PC-9 (cell line): ENCODE measurements at regions not wholly inside any gene's neighbourhood (a gene's known extent, or its start where the extent isn't known, plus 50 kb on each side); places are given as distances from the start of the nearest gene placed in this dataset.

ENCODE experiments used
- BruUV-seq: library from RNA; stranded (reverse); fragments of 400-500 nt; replicated peaks from 2 replicates; lab custom pipeline; 2021; lab: Mats Ljungman, UMichigan
- CTCF ChIA-PET: fragments of 300-600 bp; sonication (Branson Sonifier 250); formaldehyde crosslinking; loops from one replicate; lab custom pipeline; 2022; ENCODE audit warnings: antibody characterized with exemption; lab: Charles Lee
- POLR2A ChIA-PET: fragments of 300-600 bp; sonication (Branson Sonifier 250); formaldehyde crosslinking; loops from one replicate; lab custom pipeline; 2022; ENCODE audit warnings: antibody characterized with exemption; ENCODE audit not compliant: unreplicated experiment; lab: Charles Lee
- DNase-seq, 2 experiments: peaks; one replicate each; pipeline versions ENCODE4 v3.0.0 to v3.0.0-alpha.2; 2015 to 2022; ENCODE audit warnings: mixed read lengths in 1 of 2
- H2AFZ ChIP-seq: fragments of 200-600 bp; sonication (generic); 2 replicates; pipeline ENCODE4 v1.8.1; 2017; ENCODE audit warnings: antibody characterized with exemption
- H3F3A ChIP-seq: fragments of 200-600 bp; sonication (generic); 2 replicates; pipeline ENCODE4 v1.8.1; 2017; ENCODE audit warnings: antibody characterized with exemption, mild to moderate bottlenecking, low read depth; ENCODE audit not compliant: insufficient read depth
- H3K27ac ChIP-seq: fragments of 200-600 bp; sonication (generic); 2 replicates; pipeline ENCODE4 v1.6.1; 2016; ENCODE audit warnings: mixed run types
- H3K27me3 ChIP-seq: fragments of 200-600 bp; sonication (generic); 2 replicates; pipeline ENCODE4 v1.6.1; 2016; ENCODE audit warnings: low read depth, mixed run types; ENCODE audit not compliant: insufficient read depth
- H3K36me3 ChIP-seq: fragments of 200-600 bp; sonication (generic); 2 replicates; pipeline ENCODE4 v1.6.1; 2016; ENCODE audit warnings: low read depth, mixed run types
- H3K4me1 ChIP-seq: fragments of 200-600 bp; sonication (generic); replicated peaks from 2 replicates; pipeline ENCODE4 v1.6.1; 2016; ENCODE audit warnings: mixed run types; ENCODE audit not compliant: insufficient read depth
- H3K4me2 ChIP-seq: fragments of 200-600 bp; sonication (generic); 2 replicates; pipeline ENCODE4 v1.6.1; 2017; ENCODE audit warnings: mixed run types
- H3K4me3 ChIP-seq: fragments of 200-600 bp; sonication (generic); 2 replicates; pipeline ENCODE4 v1.6.1; 2016; ENCODE audit warnings: mixed run types
- H3K79me2 ChIP-seq: fragments of 200-600 bp; sonication (generic); 2 replicates; pipeline ENCODE4 v1.6.1; 2017; ENCODE audit warnings: low read depth, mixed run types
- H3K9me2 ChIP-seq: fragments of 200-600 bp; sonication (generic); 2 replicates; pipeline ENCODE4 v1.8.1; 2017; ENCODE audit warnings: mild to moderate bottlenecking; ENCODE audit not compliant: insufficient read depth
- H3K9me3 ChIP-seq: fragments of 200-600 bp; sonication (generic); 2 replicates; pipeline ENCODE4 v1.8.1; 2016; ENCODE audit warnings: low read depth; ENCODE audit not compliant: insufficient read depth
- H4K20me1 ChIP-seq: fragments of 200-600 bp; sonication (generic); 2 replicates; pipeline ENCODE4 v1.8.1; 2017; ENCODE audit not compliant: insufficient read depth
- EZH2 ChIP-seq: fragments of 200-600 bp; sonication (generic); IDR thresholded peaks from 2 replicates; pipeline ENCODE4 v1.8.0; 2017; ENCODE audit warnings: antibody characterized with exemption, low read depth
- intact Hi-C: fragments of 100-400 bp; cut with micrococcal nuclease; formaldehyde crosslinking; loops from one replicate; pipeline ENCODE4 v1.10.0; 2022; ENCODE audit not compliant: unreplicated experiment
- TF ChIP-seq, protein P1 (sequence below): fragments of 200-600 bp; sonication (generic); conservative IDR thresholded peaks from 2 replicates; pipeline ENCODE4 v1.6.1; 2017; ENCODE audit warnings: mixed run types, antibody characterized with exemption, mild to moderate bottlenecking, moderate library complexity

- H3K79me2 ChIP-seq = no peaks in the 10 kb centered on the region
- BruUV-seq = no TSS peak
- no peak overlapping the region for H3K4me2 ChIP-seq
- no peak for DNase-seq
- H3K9me2 ChIP-seq = no peaks in the 10 kb centered on the region
- TF ChIP-seq EZH2 = no peak
- TF ChIP-seq, protein P1, sequence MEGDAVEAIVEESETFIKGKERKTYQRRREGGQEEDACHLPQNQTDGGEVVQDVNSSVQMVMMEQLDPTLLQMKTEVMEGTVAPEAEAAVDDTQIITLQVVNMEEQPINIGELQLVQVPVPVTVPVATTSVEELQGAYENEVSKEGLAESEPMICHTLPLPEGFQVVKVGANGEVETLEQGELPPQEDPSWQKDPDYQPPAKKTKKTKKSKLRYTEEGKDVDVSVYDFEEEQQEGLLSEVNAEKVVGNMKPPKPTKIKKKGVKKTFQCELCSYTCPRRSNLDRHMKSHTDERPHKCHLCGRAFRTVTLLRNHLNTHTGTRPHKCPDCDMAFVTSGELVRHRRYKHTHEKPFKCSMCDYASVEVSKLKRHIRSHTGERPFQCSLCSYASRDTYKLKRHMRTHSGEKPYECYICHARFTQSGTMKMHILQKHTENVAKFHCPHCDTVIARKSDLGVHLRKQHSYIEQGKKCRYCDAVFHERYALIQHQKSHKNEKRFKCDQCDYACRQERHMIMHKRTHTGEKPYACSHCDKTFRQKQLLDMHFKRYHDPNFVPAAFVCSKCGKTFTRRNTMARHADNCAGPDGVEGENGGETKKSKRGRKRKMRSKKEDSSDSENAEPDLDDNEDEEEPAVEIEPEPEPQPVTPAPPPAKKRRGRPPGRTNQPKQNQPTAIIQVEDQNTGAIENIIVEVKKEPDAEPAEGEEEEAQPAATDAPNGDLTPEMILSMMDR = no peak
- H3K4me3 ChIP-seq = no peak overlapping the region
- no peak overlapping the region for H3K27ac ChIP-seq
- POLR2A ChIA-PET = no interaction called here
- H3K4me1 ChIP-seq = 0 out of 2 replicates have a peak, but pooled peaks cover 5% of the 10 kb centered on the region
- H4K20me1 ChIP-seq = no peaks in the 10 kb centered on the region
- no peaks in the 10 kb centered on the region for H3F3A ChIP-seq
- no peaks in the 10 kb centered on the region for H3K27me3 ChIP-seq
- H3K36me3 ChIP-seq = no peaks in the 10 kb centered on the region
- CTCF ChIA-PET = no interaction called here
- H2AFZ ChIP-seq = no peak overlapping the region
- intact Hi-C loops = no loop called here
- H3K9me3 ChIP-seq = no peaks in the 10 kb centered on the region; the same call in 1 of the 2 replicates
Measured at GRCh38 chr1:82628887-82629286, 828.2 kb downstream of the ADGRL2 start.

- no peaks in the 10 kb centered on the region for H3K9me2 ChIP-seq
- no peaks in the 10 kb centered on the region for H3F3A ChIP-seq
- no peak overlapping the region for H3K4me2 ChIP-seq
- H2AFZ ChIP-seq = no peak overlapping the region
- H3K27ac ChIP-seq = no peak overlapping the region
- CTCF ChIA-PET = no interaction called here
- no peaks in the 10 kb centered on the region for H3K36me3 ChIP-seq
- H3K79me2 ChIP-seq = no peaks in the 10 kb centered on the region
- no peaks in the 10 kb centered on the region for H3K27me3 ChIP-seq
- H3K9me3 ChIP-seq = no peaks in the 10 kb centered on the region; the same call in 1 of the 2 replicates
- POLR2A ChIA-PET = no interaction called here
- no peaks in the 10 kb centered on the region for H4K20me1 ChIP-seq
- intact Hi-C loops = no loop called here
- BruUV-seq = no TSS peak
- H3K4me3 ChIP-seq = no peak overlapping the region
- DNase-seq = no peak
- no peak for TF ChIP-seq EZH2
- TF ChIP-seq, protein P1 = no peak
- no peaks in the 10 kb centered on the region for H3K4me1 ChIP-seq
Measured at GRCh38 chr1:82625537-82625936, 824.8 kb downstream of the ADGRL2 start.

DNA sequence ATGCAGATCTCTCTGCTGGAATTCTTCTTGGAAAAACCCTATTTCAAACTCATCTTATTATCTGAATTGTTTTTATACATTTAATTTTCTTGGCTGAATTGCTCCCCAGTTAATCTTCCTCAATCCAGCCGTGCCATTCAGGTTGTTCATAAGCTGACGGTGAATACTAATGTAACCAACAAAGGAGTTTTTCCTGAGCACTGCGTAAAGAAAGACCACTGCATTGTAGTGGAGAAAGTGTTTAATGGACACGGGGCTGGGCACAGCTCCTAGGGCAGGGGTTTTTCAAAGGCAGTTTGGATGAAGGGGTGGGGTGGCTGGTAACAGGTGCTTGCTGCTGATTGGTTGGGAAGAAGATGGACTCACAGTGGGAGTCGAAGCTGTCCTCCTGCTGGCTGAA, 820.3 kb downstream of the ADGRL2 start:
- no peak overlapping the region for H3K4me2 ChIP-seq
- CTCF ChIA-PET = no interaction called here
- no peaks in the 10 kb centered on the region; the same call in 1 of the 2 replicates for H3K9me3 ChIP-seq
- TF ChIP-seq EZH2 = no peak
- TF ChIP-seq, protein P1 = no peak
- H3K79me2 ChIP-seq = no peaks in the 10 kb centered on the region
- no peaks in the 10 kb centered on the region for H3K27me3 ChIP-seq
- POLR2A ChIA-PET = no interaction called here
- H3K4me3 ChIP-seq = no peak overlapping the region
- H3K9me2 ChIP-seq = no peaks in the 10 kb centered on the region
- H3K27ac ChIP-seq = no peak overlapping the region
- H3F3A ChIP-seq = no peaks in the 10 kb centered on the region
- DNase-seq = no peak
- no TSS peak for BruUV-seq
- H3K4me1 ChIP-seq = no peaks in the 10 kb centered on the region
- H2AFZ ChIP-seq = no peak overlapping the region
- no peaks in the 10 kb centered on the region for H4K20me1 ChIP-seq
- no peaks in the 10 kb centered on the region for H3K36me3 ChIP-seq
- intact Hi-C loops = no loop called here
